ENCODE measurements at regions not wholly inside any gene's neighbourhood (a gene's known extent, or its start where the extent isn't known, plus 50 kb on each side); places are given as distances from the start of the nearest gene placed in this dataset.

GRCh38 chr6:112774319-112774718, 427.2 kb downstream of the RFPL4B start:
- CTCF ChIA-PET, result interaction anchor here (2.4 kb wide), 1 partner anchor 1085 kb away, joined by 7 read pairs; no protein-coding TSS in a partner anchor

GRCh38 chr6:112780498-112781096, 433.5 kb downstream of the RFPL4B start:
- H3K79me2 ChIP-seq (ENCODE audit: insufficient read depth), result no peaks in the 10 kb centered on the region
- H3K4me1 ChIP-seq (ENCODE audit: control insufficient read depth in 1 of 2, insufficient read depth in 2 of 2, low read depth in 1 of 2, low read length in 1 of 2), result no peaks in the 10 kb centered on the region; a peak in 1 of 4 replicates
- H3K9ac ChIP-seq, result no peak overlapping the region; the same call in 1 of the 2 replicates
- H3K4me2 ChIP-seq, result no peak overlapping the region
- H3K4me3 ChIP-seq (ENCODE audit: low read depth in 2 of 2, low read length in 1 of 2), result no peak overlapping the region; a peak in 1 of 4 replicates
- 43% methylated on average over 9 of the region's 9 CpGs for WGBS (ENCODE audit: low lambda C conversion rate)
- TF ChIP-seq RAD21 (IDR thresholded peaks at IDR 0.05; ENCODE audit: low read length) (peak; percentile 94), ELF1 (IDR thresholded peaks at IDR 0.05) (no peak), FOXM1 (IDR thresholded peaks at IDR 0.05; ENCODE audit: low read depth) (no peak), TCF12 (IDR thresholded peaks at IDR 0.05) (peak; percentile 26; the same call in 1 of the 2 replicates), EZH2phosphoT487 (IDR thresholded peaks at IDR 0.05; ENCODE audit: borderline replicate concordance, low read depth) (no peak), SMC3 (IDR thresholded peaks at IDR 0.05; ENCODE audit: low read depth, low read length) (peak; percentile 89), ZBTB33 (IDR thresholded peaks at IDR 0.05; ENCODE audit: borderline replicate concordance, low read depth) (no peak), CTCF (IDR thresholded peaks at IDR 0.05) (peak; percentile 89)
- DNase-seq, result peak; percentile 50
- ChIA-PET CTCF (no interaction called here), POLR2A (no interaction called here)
- no peaks in the 10 kb centered on the region for H3K9me3 ChIP-seq
- H3K27me3 ChIP-seq (ENCODE audit: insufficient read depth), result no peaks in the 10 kb centered on the region
- peak overlapping the region in 1 of 2 experiments; percentile 17; a peak in 1 of 4 replicates for H3K27ac ChIP-seq (ENCODE audit: low read depth in 2 of 2, low read length in 1 of 2)
- no peaks in the 10 kb centered on the region for H3F3A ChIP-seq (replicated peaks; ENCODE audit: insufficient read depth)
- no peak overlapping the region for H2AFZ ChIP-seq (ENCODE audit: low read depth)
- no peaks in the 10 kb centered on the region for H3K36me3 ChIP-seq (replicated peaks in 1 of 2; ENCODE audit: control insufficient read depth in 1 of 2, insufficient read depth in 2 of 2, low read length in 1 of 2)
- no peaks in the 10 kb centered on the region for H4K20me1 ChIP-seq (ENCODE audit: insufficient read depth)
- H3K9me2 ChIP-seq, result no peaks in the 10 kb centered on the region

More at GRCh38 chr6:112774319-112774718, 427.2 kb downstream of the RFPL4B start:
- no peaks in the 10 kb centered on the region for H4K20me1 ChIP-seq (ENCODE audit: insufficient read depth)
- H3K4me3 ChIP-seq (ENCODE audit: low read depth in 2 of 2, low read length in 1 of 2), result no peak overlapping the region
- WGBS (ENCODE audit: low lambda C conversion rate), result 81% methylated on average over 4 of the region's 4 CpGs
- H3K4me1 ChIP-seq (ENCODE audit: control insufficient read depth in 1 of 2, insufficient read depth in 2 of 2, low read depth in 1 of 2, low read length in 1 of 2), result peaks cover 0 to 6% of the 10 kb centered on the region in 2 experiments; a peak in 1 of 4 replicates
- H3K9me3 ChIP-seq, result no peaks in the 10 kb centered on the region
- H3K27me3 ChIP-seq (ENCODE audit: insufficient read depth), result no peaks in the 10 kb centered on the region
- H2AFZ ChIP-seq (ENCODE audit: low read depth), result no peak overlapping the region
- H3K36me3 ChIP-seq (replicated peaks in 1 of 2; ENCODE audit: control insufficient read depth in 1 of 2, insufficient read depth in 2 of 2, low read length in 1 of 2), result no peaks in the 10 kb centered on the region
- TF ChIP-seq USF1 (IDR thresholded peaks at IDR 0.05; ENCODE audit: borderline replicate concordance, low read depth) (no peak), ZBTB33 (IDR thresholded peaks at IDR 0.05; ENCODE audit: borderline replicate concordance, low read depth) (no peak), MAX (IDR thresholded peaks at IDR 0.05; ENCODE audit: low read depth) (no peak)
- H3F3A ChIP-seq (replicated peaks; ENCODE audit: insufficient read depth), result no peaks in the 10 kb centered on the region
- H3K4me2 ChIP-seq, result no peak overlapping the region
- no peak overlapping the region for H3K9ac ChIP-seq
- no peaks in the 10 kb centered on the region for H3K79me2 ChIP-seq (ENCODE audit: insufficient read depth)
- H3K9me2 ChIP-seq, result no peaks in the 10 kb centered on the region
- POLR2A ChIA-PET, result no interaction called here
- H3K27ac ChIP-seq (ENCODE audit: low read depth in 2 of 2, low read length in 1 of 2), result no peak overlapping the region
- no peak for DNase-seq

Measured in SK-N-SH (cell line).